Skeletal muscle cell (primary cell): ENCODE measurements at regions not wholly inside any gene's neighbourhood (a gene's known extent, or its start where the extent isn't known, plus 50 kb on each side); places are given as distances from the start of the nearest gene placed in this dataset.

Experiments
- DNase-seq: peaks from one replicate; pipeline ENCODE4 v3.0.0-alpha.2; 2010; ENCODE audit warnings: low read depth
- H3K4me3 ChIP-seq: 2 replicates; pipeline ENCODE4 v1.5.1; 2011; ENCODE audit warnings: low read depth, mild to moderate bottlenecking, control low read depth, low read length, moderate library complexity

GRCh38 chr2:236855176-236855865 lies 230.4 kb upstream of the COPS8 start:
- no peak for DNase-seq
- no peak overlapping the region for H3K4me3 ChIP-seq

DNA sequence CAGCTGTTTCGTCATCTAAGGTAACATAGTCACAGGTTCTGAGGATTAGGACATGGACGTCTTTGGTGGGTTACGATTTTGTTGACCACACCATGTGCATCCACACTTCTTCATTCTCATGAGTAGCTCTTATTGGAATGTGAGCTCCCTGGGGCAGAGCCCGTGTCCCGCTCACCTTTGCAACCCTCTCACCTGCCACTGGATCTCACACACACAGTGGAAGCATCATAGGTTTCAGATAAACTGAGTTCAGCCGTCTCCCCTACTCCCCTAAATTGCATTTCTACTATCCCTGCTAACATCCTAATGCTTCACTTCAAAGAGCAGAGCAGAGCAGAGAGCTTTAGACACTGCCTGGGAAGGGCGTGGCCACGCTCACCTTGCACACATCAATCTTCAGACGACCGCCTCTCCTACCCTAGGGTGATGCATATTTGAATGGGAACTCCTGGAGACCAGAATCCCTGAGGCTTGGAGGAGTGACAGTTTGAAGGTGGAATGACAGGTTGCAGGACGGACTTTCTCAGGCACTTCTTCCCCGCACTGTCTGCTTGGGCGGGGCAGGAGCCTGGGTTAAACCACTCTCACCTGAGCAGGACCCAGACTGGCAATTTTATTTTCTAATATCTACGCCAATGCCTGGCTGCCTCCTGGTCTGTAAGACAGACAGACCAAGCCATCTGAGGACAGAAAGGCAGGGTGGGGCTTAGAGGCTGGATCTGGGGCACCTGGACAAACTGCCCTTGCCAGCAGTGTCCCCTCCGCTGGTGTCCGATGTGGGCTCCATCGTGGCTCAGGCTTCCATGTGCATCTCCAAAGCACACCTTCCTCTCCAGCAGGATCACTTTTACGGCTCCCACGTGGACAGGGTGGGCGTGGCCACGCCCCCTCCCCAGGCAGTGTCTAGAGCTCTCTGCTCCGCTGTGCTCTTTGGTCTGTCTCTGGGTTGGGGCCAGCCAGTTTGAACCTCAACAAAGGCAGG lies 229.5 kb upstream of the COPS8 start:
- no peak for DNase-seq
- H3K4me3 ChIP-seq: no peak overlapping the region

DNA sequence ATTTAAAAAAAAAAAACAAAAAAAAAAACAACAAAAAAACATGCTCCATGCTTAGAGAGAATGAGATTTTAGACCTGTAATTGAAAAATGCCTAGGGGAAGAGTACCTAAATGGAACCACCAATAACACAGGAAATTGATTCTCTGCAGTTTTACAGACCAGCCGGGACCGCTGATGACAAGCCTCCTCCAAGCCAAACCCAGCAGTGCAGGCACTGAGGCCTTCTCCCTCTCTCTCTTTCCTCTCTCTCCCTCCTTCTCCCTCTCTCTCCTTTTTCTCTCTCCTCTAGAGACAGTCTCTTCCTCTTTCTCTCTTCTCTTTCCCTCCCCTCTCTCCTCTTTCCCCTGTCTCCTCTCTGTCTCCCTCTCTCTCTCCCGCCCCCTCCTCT lies 228.8 kb upstream of the COPS8 start:
- H3K4me3 ChIP-seq: no peak overlapping the region
- DNase-seq: no peak

- DNase-seq: no peak
- H3K4me3 ChIP-seq: no peak overlapping the region
Observed at GRCh38 chr2:236857246-236857645, 228.4 kb upstream of the COPS8 start.

DNA sequence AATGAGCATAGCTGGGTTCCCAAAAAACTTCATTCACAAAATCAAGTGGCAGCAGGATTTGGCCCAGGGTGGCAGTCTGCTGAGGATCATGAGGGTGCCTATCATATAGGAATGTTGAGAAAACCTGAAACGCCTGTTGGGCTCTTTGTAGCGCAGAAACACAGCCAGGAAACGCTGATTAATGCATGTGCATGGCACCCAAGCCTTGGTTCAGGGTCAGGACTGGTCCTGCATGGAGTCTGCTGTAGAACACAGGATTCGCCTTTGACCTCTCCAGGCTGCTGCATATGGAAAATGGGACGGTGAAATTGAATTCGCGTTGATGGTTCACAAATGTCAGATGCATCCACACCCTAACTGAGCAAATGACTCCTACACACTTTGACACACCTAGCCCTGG lies 227.9 kb upstream of the COPS8 start:
- DNase-seq: no peak
- H3K4me3 ChIP-seq: no peak overlapping the region

GRCh38 chr2:236858661-236859060 lies 227.0 kb upstream of the COPS8 start:
- H3K4me3 ChIP-seq: no peak overlapping the region
- no peak for DNase-seq

DNA sequence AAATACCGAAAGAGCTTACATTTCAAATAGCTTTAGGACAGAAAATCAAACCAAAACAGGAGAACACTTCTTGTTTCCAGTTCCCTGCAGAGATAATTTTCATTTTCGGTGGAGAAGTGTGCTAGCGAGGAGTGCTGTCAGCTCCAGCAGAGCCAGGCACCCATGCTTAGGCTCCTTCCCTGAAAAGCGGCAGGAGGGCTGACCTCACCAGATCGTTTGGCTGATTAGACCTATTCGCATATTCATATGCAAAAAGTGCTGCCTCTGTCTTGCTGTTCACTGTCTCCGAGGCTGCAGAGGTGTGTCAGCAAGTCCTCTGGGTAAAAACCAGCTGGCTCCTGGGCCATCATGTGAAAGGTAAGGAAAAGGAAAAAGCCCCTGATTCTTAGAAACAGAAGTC lies 225.8 kb upstream of the COPS8 start:
- no peak overlapping the region for H3K4me3 ChIP-seq
- DNase-seq: no peak

- no peak for DNase-seq
- no peak overlapping the region for H3K4me3 ChIP-seq
Observed at GRCh38 chr2:236861196-236861875, 224.4 kb upstream of the COPS8 start.

- H3K4me3 ChIP-seq: no peak overlapping the region
- DNase-seq: no peak
Observed at GRCh38 chr2:236861944-236862343, 223.7 kb upstream of the COPS8 start.

- H3K4me3 ChIP-seq: no peak overlapping the region
Observed at GRCh38 chr2:236862526-236862925, 223.2 kb upstream of the COPS8 start.

GRCh38 chr2:236862961-236863728 lies 222.5 kb upstream of the COPS8 start:
- H3K4me3 ChIP-seq: no peak overlapping the region
- DNase-seq: peak; percentile 76

More at GRCh38 chr2:236862526-236862925, 223.2 kb upstream of the COPS8 start:
- no peak for DNase-seq

GRCh38 chr2:236863729-236864126 lies 222.0 kb upstream of the COPS8 start:
- no peak for DNase-seq

GRCh38 chr2:236865052-236865451 lies 220.6 kb upstream of the COPS8 start:
- H3K4me3 ChIP-seq: no peak overlapping the region
- no peak for DNase-seq

More at GRCh38 chr2:236863729-236864126, 222.0 kb upstream of the COPS8 start:
- no peak overlapping the region for H3K4me3 ChIP-seq

DNA sequence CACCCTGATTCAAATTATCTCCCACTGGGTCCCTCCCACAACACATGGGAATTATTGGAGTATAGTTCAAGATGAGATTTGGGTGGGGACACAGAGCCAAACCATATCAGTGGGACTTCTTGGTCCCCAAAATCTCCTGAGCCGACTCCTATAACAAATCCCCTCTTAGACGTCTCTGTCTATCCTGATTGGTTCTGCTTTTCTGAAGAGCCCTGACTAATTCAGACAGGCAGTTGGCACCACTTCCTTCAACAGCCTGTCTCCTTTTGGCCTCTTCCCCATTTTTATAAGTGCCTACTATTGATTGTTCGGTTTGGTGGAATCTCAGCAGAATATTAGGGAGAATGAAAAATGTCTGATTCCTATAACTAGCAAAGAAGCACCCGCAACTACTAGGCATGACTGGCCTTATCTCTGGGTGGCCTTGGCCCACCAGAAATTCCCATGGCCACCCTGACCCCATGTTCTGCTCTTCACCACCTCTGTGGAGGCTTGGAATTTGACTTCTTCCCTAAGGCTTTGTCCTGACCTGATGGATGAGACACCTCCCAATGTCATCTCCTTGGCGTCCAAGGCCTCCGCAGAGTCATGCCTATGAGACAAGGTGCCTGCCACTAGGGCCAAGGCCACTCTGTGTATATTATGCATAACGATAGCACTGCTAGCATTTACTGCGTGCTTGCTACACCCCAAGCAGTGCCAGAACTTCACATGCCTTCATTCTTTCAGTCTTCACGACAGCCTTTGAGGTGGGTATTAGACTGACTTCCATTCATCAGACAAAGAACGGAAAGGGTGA lies 218.9 kb upstream of the COPS8 start:
- DNase-seq: no peak
- no peak overlapping the region for H3K4me3 ChIP-seq

- DNase-seq: no peak
- no peak overlapping the region for H3K4me3 ChIP-seq
Observed at GRCh38 chr2:236867441-236868260, 218.0 kb upstream of the COPS8 start.

- no peak overlapping the region for H3K4me3 ChIP-seq
- DNase-seq: no peak
Observed at GRCh38 chr2:236870370-236870769, 215.3 kb upstream of the COPS8 start.

GRCh38 chr2:236871500-236872001 lies 214.1 kb upstream of the COPS8 start:
- H3K4me3 ChIP-seq: no peak overlapping the region
- peak; percentile 99 for DNase-seq

- no peak overlapping the region for H3K4me3 ChIP-seq
- DNase-seq: no peak
Observed at GRCh38 chr2:236872015-236872414, 213.7 kb upstream of the COPS8 start.
